Left colon (tissue), 2 donors: ENCODE measurements at regions not wholly inside any gene's neighbourhood (a gene's known extent, or its start where the extent isn't known, plus 50 kb on each side); places are given as distances from the start of the nearest gene placed in this dataset.
"Not testable (repeated sequence)": the region's sequence is repeated elsewhere in the genome, so short reads cannot be mapped to it uniquely, and the experiment has no call there.

Experiments used
- ATAC-seq: fragments of 200-7000 bp; cut with Tn5 transposase; one replicate; pipeline ENCODE4 v1.9.1; 2020; ENCODE audit warnings: mild to moderate bottlenecking, moderate library complexity
- DNase-seq, 2 donors: peaks; one replicate each; pipeline ENCODE4 v3.0.0-alpha.2; 2020
- intact Hi-C, 2 donors: fragments of 100-400 bp; cut with DNase I in 1 of 2; cut with micrococcal nuclease in 1 of 2; formaldehyde crosslinking; loops; one replicate each; pipeline versions ENCODE4 v1.11.2 to v1.14.0; 2022; cut with DNase I, micrococcal nuclease
- donor health status: DM: no; HTN: no; CAD: no.
- donor health status: DM: yes; HTN: yes; CAD: no.

DNA sequence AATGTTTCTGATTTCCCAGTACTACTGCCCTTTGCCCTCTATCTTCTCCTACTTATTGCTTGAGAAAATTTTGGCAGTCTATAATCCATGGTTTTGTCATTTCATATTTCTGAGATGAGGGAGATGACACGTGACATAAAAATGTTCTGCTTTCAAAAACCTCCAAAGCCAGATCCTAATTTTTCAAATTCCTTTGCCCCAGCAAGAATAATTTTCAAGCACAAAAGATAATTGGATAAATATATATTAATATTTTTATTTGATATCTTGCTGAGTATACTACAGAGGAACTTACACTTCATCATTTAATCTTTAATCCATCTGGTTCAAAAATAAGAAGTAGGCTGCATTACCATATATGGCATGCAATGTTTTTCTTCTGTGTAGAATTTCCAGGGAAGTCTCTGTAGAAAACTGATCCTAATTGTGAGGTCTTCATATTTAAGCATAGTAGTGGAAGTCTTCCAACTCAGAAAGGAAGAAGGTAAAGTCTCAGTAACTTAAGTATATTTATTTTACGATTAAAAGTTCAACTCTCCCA is 1738.8 kb downstream of the EFNA5 start:
- intact Hi-C loops, result no loop called here
- no peak for DNase-seq
- no peak for ATAC-seq

DNA sequence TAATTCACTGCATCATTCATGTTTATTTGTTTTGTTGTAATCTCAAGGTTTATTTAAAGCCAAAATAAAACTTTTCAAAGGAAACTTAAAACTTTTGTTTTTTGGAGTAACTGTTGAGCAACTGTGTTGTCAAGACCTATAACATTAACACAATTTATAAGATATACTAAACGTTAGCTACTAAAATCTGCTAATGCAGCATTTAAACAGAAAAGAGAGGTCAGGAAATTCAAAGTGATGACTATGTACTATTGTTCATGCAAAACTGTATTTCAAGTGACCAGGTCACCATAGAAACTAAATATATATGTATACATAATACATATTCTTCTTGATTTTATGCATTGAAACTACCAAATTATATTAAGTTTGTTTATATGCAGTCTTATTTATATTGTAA is 1740.9 kb downstream of the EFNA5 start:
- intact Hi-C loops, result no loop called here
- DNase-seq, result no peak
- no peak for ATAC-seq

- no peak for DNase-seq
- no peak for ATAC-seq
- intact Hi-C loops, result no loop called here
Observed at GRCh38 chr5:105924366-105924765, 1746.4 kb downstream of the EFNA5 start.

DNA sequence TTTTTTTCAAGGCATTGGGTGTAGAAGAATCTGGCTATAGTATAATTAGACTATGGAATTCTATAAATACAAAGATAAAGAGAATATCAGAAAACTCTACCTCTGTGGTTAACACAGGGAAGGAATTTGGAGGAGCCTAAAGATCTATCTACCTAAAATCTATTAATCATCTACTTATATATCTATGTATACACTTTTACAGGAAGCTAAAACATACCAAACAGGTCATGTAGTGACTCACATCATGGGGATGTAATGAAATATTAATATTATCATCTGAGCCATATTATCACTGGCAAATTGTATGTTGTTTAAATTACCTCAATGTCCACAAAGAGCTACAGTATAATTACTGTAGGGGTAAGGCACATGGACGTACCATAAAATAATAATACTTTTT is 1748.2 kb downstream of the EFNA5 start:
- intact Hi-C loops, result no loop called here
- DNase-seq, result no peak
- no peak for ATAC-seq

GRCh38 chr5:105922080-105922479 is 1748.7 kb downstream of the EFNA5 start:
- ATAC-seq (no peak), DNase-seq (no peak)
- intact Hi-C loops, result no loop called here

DNA sequence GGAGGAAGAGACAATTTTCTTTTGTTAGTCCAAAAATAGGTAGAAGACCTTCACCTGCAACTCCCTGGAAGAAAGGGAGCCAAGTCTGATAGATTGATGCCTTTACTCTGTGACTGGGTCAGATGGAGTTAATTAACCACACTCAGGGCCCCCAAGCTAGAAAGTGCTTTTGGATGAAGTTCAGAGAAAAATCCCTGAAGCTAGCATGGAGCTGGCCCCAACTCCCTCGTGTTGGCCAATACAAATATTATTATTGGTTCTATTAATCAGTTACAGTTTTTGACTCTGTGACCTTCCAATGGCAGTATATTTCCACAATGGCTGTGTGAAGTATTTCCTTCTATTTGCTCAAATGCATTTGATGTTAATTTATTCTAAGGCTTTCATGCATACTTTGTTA is 1753.5 kb downstream of the EFNA5 start:
- intact Hi-C loops, result no loop called here
- ATAC-seq (no peak), DNase-seq (no peak)

DNA sequence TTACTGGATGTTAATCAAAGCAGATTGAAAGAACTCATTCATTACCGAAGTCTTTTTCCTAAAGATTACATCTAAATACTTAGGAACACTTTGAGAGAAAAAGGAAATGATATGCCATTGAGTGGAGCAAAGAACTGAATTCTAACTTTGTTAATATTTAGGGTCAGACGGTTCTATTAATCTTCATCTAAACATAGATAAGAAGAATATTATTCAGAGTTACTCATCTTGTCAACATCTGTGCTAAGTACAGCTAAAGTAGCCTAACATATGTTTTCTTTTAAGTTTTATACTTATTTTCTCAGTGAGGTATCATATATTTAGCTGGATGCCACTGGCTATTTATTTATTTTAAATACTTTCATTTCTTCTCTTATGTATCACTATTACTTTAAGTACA is 1763.7 kb downstream of the EFNA5 start:
- ATAC-seq (no peak), DNase-seq (no peak)
- intact Hi-C loops, result no loop called here

GRCh38 chr5:105905392-105905791 is 1765.3 kb downstream of the EFNA5 start:
- DNase-seq (no peak), ATAC-seq (no peak)
- intact Hi-C loops, result no loop called here

GRCh38 chr5:105903069-105903468 is 1767.7 kb downstream of the EFNA5 start:
- intact Hi-C loops, result no loop called here
- DNase-seq (no peak), ATAC-seq (no peak)

DNA sequence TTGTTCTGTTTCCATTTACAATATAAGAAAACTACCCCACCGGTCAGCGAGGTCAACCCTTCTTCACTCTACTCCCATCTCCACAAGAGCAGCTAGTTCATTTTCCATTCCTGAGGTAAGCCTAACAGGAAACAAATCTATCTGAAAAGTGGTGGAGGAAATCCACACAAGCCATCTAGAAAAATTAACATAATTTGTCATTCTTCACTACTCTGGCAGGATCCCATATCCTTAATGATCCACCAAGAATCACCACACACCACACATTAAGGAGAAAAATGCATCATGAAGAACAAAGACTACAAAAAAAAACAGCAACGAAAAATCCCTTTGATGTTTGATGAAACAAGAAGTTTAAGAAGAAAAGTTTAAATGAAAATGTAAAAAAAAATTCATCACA is 1771.0 kb downstream of the EFNA5 start:
- intact Hi-C loops, result no loop called here
- ATAC-seq (no peak), DNase-seq (no peak)

- ATAC-seq (no peak), DNase-seq (no peak)
- intact Hi-C loops, result no loop called here
Observed at GRCh38 chr5:105898183-105898582, 1772.6 kb downstream of the EFNA5 start.

DNA sequence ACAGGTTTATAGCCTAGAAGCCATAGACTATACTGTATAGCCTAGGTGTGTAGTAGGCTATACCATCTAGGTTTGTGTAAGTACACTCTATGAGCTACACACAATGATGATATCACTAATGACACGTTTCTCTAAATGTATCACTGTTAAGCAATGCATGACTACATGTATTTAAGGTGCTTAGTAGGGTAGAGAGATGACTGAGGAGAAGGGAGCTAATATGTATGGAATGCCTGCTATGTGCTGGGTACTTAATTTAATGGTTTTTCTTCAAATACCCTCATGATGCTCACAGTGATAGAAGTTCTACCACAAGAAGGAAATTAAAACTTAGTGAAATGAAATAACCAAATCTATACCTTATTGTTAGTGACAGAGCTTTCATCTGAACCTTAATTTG is 1785.5 kb downstream of the EFNA5 start:
- ATAC-seq (no peak), DNase-seq (no peak)
- intact Hi-C loops, result no loop called here

- ATAC-seq, result no peak
- intact Hi-C loops, result no loop called here
- DNase-seq, result no peak
Observed at GRCh38 chr5:105882956-105883481, 1787.7 kb downstream of the EFNA5 start.

DNA sequence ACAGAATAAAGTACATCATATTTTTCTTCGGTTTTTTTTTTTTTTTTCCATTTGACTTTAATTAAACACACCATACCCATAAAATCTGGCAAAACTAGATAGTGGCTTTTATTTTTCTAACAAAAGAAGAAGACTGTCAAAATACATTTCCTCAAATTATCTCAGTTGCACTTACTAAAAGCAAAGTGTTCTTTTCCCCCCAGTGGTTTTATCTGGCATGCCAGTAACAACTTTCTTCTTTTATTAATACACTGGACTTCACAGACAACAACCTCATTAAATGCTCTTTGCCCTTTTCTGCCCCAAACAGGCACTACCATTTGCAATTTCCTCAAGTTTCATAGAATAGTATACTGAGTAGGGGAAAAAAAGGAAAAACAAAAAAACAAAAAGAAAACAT is 1792.3 kb downstream of the EFNA5 start:
- ATAC-seq (no peak), DNase-seq (no peak)
- intact Hi-C loops, result no loop called here

- intact Hi-C loops, result no loop called here
- DNase-seq, result no peak
- ATAC-seq, result no peak
Observed at GRCh38 chr5:105877592-105877991, 1793.1 kb downstream of the EFNA5 start.

GRCh38 chr5:105874316-105874715 is 1796.4 kb downstream of the EFNA5 start:
- DNase-seq (no peak), ATAC-seq (no peak)
- intact Hi-C loops, result no loop called here

GRCh38 chr5:105872569-105873270 is 1798.0 kb downstream of the EFNA5 start:
- ATAC-seq, result peak; percentile 34
- DNase-seq, result peak in 1 of 2 donors; percentile 7
- intact Hi-C loops, result no loop called here

GRCh38 chr5:105868038-105868780 is 1802.5 kb downstream of the EFNA5 start:
- no peak for DNase-seq
- intact Hi-C loops, result no loop called here
- ATAC-seq, result no peak

DNA sequence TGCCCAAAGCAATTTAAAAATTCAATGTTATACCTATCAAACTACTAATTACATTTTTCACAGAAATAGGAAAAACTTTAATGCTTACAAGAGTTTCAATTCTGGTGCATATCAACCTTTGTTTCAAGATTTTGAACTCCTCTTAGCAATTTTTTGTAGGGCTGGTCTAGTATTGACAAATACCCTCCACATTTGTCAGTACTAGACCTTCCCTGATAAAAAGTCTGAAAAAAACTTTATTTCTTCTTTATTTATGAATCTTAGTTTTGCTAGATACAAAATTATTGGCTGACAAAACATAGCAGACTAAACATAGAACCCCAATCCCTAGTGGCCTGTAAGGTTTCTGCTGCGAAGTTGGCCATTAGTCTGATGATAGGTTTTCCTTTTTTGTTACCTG is 1804.9 kb downstream of the EFNA5 start:
- intact Hi-C loops, result no loop called here
- no peak for ATAC-seq
- DNase-seq, result no peak

- intact Hi-C loops, ATAC-seq, DNase-seq: not testable (repeated sequence)
Observed at GRCh38 chr5:105859350-105859749, 1811.4 kb downstream of the EFNA5 start.
